K562 (cell line): ENCODE measurements at regions not wholly inside any gene's neighbourhood (a gene's known extent, or its start where the extent isn't known, plus 50 kb on each side); places are given as distances from the start of the nearest gene placed in this dataset.

Experiments
- ARID1B ChIP-seq: fragments of 450-650 bp; IDR thresholded peaks from 2 replicates; pipeline ENCODE4 v1.6.1; 2016; ENCODE audit warnings: antibody characterized with exemption, mild to moderate bottlenecking, inconsistent platforms
- CREB5 ChIP-seq: fragments of 250-450 bp; sonication (Bioruptor Pico); IDR thresholded peaks from 2 replicates; pipeline ENCODE4 v1.5.0; 2020; ENCODE audit warnings: mild to moderate bottlenecking
- EHMT2 ChIP-seq: fragments of 450-650 bp; IDR thresholded peaks from 2 replicates; pipeline ENCODE4 v1.6.1; 2018; ENCODE audit warnings: antibody characterized with exemption
- HDGF ChIP-seq: fragments of 450-650 bp; IDR thresholded peaks from 2 replicates; pipeline ENCODE4 v1.6.1; 2016
- KDM2B ChIP-seq: fragments of 250-450 bp; sonication (Bioruptor Pico); IDR thresholded peaks from 2 replicates; pipeline ENCODE4 v1.8.0; 2021; ENCODE audit warnings: mild to moderate bottlenecking, moderate library complexity
- KDM5B ChIP-seq: fragments of 200-600 bp; sonication (generic); IDR thresholded peaks from 2 replicates; pipeline ENCODE4 v1.6.1; 2012; ENCODE audit warnings: low read depth, mild to moderate bottlenecking, moderate library complexity, low read length, control low read depth, inconsistent platforms; ENCODE audit not compliant: insufficient replicate concordance
- NR2C1 ChIP-seq, 2 experiments: fragments of 450-650 bp; IDR thresholded peaks; 2 replicates each; pipeline ENCODE4 v1.6.1; 2017; ENCODE audit warnings: mild to moderate bottlenecking in 2 of 2, antibody characterized with exemption in 1 of 2, inconsistent platforms in 1 of 2, missing compliant biosample characterization in 1 of 2, missing genetic modification characterization in 1 of 2
- TCFL5 ChIP-seq: fragments of 250-450 bp; sonication (Bioruptor Pico); conservative IDR thresholded peaks from 2 replicates; pipeline ENCODE4 v1.6.1; 2021; ENCODE audit warnings: mild to moderate bottlenecking, moderate library complexity, matching md5 sums
- TRIM25 ChIP-seq: fragments of 450-650 bp; IDR thresholded peaks from 2 replicates; pipeline ENCODE4 v1.7.0; 2016; ENCODE audit warnings: borderline replicate concordance
- ZBED1 ChIP-seq: IDR thresholded peaks from 2 replicates; pipeline ENCODE4 v1.6.1; 2014
- ZBTB1 ChIP-seq: sonication (generic); formaldehyde crosslinking; IDR thresholded peaks from 2 replicates; pipeline ENCODE4 v1.8.1; 2023; ENCODE audit warnings: missing genetic modification reagents, low read depth, mild to moderate bottlenecking, borderline replicate concordance
- ZNF696 ChIP-seq: fragments of 250-450 bp; sonication (Bioruptor Pico); conservative IDR thresholded peaks from 2 replicates; pipeline ENCODE4 v1.4.0; 2020; ENCODE audit warnings: mild to moderate bottlenecking, moderate library complexity
- TF ChIP-seq, protein P1 (sequence below): fragments of 250-450 bp; sonication (Bioruptor Pico); IDR thresholded peaks from 2 replicates; pipeline ENCODE4 v1.5.0; 2022; ENCODE audit warnings: mild to moderate bottlenecking
- TF ChIP-seq, protein P2 (sequence below): conservative IDR thresholded peaks from 2 replicates; pipeline ENCODE4 v1.6.1; 2011; ENCODE audit warnings: low read depth, mild to moderate bottlenecking, low read length; ENCODE audit not compliant: control insufficient read depth
- TF ChIP-seq, protein P3 (sequence below): fragments of 200-400 bp; formaldehyde crosslinking; IDR thresholded peaks from 2 replicates; pipeline ENCODE4 v1.6.1; 2017; ENCODE audit warnings: mild to moderate bottlenecking, low read depth, low read length, moderate library complexity
- TF ChIP-seq, protein P4 (sequence below): fragments of 450-650 bp; IDR thresholded peaks from 2 replicates; pipeline ENCODE4 v1.6.1; 2016; ENCODE audit warnings: borderline replicate concordance

- TF ChIP-seq TRIM25 (no peak), ZBED1 (no peak), EHMT2 (no peak), ARID1B (peak; percentile 25; the same call in 1 of the 2 replicates), TCFL5 (CRISPR knock-in tag) (no peak), KDM5B (no peak), CREB5 (no peak), NR2C1 (IDR thresholded peaks at IDR 0.05) (no peak), NR2C1 (tag; IDR thresholded peaks at IDR 0.05) (peak; percentile 65), ZNF696 (CRISPR knock-in tag) (no peak), ZBTB1 (CRISPR knock-in tag) (no peak), HDGF (no peak), KDM2B (CRISPR knock-in tag) (no peak)
- TF ChIP-seq, protein P1, sequence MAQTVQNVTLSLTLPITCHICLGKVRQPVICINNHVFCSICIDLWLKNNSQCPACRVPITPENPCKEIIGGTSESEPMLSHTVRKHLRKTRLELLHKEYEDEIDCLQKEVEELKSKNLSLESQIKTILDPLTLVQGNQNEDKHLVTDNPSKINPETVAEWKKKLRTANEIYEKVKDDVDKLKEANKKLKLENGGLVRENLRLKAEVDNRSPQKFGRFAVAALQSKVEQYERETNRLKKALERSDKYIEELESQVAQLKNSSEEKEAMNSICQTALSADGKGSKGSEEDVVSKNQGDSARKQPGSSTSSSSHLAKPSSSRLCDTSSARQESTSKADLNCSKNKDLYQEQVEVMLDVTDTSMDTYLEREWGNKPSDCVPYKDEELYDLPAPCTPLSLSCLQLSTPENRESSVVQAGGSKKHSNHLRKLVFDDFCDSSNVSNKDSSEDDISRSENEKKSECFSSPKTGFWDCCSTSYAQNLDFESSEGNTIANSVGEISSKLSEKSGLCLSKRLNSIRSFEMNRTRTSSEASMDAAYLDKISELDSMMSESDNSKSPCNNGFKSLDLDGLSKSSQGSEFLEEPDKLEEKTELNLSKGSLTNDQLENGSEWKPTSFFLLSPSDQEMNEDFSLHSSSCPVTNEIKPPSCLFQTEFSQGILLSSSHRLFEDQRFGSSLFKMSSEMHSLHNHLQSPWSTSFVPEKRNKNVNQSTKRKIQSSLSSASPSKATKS (CRISPR knock-in tag) = no peak
- TF ChIP-seq, protein P2, sequence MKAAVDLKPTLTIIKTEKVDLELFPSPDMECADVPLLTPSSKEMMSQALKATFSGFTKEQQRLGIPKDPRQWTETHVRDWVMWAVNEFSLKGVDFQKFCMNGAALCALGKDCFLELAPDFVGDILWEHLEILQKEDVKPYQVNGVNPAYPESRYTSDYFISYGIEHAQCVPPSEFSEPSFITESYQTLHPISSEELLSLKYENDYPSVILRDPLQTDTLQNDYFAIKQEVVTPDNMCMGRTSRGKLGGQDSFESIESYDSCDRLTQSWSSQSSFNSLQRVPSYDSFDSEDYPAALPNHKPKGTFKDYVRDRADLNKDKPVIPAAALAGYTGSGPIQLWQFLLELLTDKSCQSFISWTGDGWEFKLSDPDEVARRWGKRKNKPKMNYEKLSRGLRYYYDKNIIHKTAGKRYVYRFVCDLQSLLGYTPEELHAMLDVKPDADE = no peak
- TF ChIP-seq, protein P3, sequence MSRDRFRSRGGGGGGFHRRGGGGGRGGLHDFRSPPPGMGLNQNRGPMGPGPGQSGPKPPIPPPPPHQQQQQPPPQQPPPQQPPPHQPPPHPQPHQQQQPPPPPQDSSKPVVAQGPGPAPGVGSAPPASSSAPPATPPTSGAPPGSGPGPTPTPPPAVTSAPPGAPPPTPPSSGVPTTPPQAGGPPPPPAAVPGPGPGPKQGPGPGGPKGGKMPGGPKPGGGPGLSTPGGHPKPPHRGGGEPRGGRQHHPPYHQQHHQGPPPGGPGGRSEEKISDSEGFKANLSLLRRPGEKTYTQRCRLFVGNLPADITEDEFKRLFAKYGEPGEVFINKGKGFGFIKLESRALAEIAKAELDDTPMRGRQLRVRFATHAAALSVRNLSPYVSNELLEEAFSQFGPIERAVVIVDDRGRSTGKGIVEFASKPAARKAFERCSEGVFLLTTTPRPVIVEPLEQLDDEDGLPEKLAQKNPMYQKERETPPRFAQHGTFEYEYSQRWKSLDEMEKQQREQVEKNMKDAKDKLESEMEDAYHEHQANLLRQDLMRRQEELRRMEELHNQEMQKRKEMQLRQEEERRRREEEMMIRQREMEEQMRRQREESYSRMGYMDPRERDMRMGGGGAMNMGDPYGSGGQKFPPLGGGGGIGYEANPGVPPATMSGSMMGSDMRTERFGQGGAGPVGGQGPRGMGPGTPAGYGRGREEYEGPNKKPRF = no peak
- TF ChIP-seq, protein P4, sequence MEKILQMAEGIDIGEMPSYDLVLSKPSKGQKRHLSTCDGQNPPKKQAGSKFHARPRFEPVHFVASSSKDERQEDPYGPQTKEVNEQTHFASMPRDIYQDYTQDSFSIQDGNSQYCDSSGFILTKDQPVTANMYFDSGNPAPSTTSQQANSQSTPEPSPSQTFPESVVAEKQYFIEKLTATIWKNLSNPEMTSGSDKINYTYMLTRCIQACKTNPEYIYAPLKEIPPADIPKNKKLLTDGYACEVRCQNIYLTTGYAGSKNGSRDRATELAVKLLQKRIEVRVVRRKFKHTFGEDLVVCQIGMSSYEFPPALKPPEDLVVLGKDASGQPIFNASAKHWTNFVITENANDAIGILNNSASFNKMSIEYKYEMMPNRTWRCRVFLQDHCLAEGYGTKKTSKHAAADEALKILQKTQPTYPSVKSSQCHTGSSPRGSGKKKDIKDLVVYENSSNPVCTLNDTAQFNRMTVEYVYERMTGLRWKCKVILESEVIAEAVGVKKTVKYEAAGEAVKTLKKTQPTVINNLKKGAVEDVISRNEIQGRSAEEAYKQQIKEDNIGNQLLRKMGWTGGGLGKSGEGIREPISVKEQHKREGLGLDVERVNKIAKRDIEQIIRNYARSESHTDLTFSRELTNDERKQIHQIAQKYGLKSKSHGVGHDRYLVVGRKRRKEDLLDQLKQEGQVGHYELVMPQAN = no peak
Observed at GRCh38 chr2:44118257-44118656, 50.4 kb upstream of the PPM1B start (continued).
